C4-2B (cell line): ENCODE measurements at regions not wholly inside any gene's neighbourhood (a gene's known extent, or its start where the extent isn't known, plus 50 kb on each side); places are given as distances from the start of the nearest gene placed in this dataset.

ENCODE experiments used
- CTCF ChIP-seq: fragments of 450-650 bp; conservative IDR thresholded peaks from 2 replicates; pipeline ENCODE4 v1.5.1; 2017; ENCODE audit warnings: mild to moderate bottlenecking
- ZFX ChIP-seq: fragments of 450-650 bp; IDR thresholded peaks from 2 replicates; pipeline ENCODE4 v1.6.1; 2017

GRCh38 chr9:2307480-2307879 is 292.3 kb downstream of the SMARCA2 start:
- TF ChIP-seq CTCF (no peak), ZFX (no peak)
